ENCODE measurements at regions not wholly inside any gene's neighbourhood (a gene's known extent, or its start where the extent isn't known, plus 50 kb on each side); places are given as distances from the start of the nearest gene placed in this dataset.
"Not testable (repeated sequence)": the region's sequence is repeated elsewhere in the genome, so short reads cannot be mapped to it uniquely, and the experiment has no call there.

DNA sequence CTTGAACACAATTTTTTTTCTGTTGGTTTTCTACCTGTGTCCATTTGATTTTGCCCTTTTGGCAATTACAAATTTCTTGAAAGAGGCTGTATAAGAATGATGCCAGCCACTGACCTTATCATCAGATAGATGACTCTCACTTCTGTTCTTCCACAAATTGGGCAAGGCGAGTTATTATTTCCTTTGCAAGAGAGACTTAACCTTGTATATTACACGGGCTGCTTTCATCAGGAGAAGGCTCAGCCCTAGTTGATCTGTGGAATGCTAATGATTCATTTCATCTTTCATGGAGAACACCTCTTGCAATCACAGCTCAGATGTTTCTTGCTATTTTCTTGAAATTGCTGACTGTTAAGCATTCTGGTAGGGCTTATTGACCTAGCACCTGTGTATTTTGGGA lies 1155.4 kb downstream of the STIM2 start:
- ATAC-seq (no peak), DNase-seq (no peak)
- no peaks in the 10 kb centered on the region for H3K36me3 ChIP-seq (ENCODE audit: low read depth)
- H3K9me3 ChIP-seq: peaks cover 20% of the 10 kb centered on the region
- TF ChIP-seq, protein P1, sequence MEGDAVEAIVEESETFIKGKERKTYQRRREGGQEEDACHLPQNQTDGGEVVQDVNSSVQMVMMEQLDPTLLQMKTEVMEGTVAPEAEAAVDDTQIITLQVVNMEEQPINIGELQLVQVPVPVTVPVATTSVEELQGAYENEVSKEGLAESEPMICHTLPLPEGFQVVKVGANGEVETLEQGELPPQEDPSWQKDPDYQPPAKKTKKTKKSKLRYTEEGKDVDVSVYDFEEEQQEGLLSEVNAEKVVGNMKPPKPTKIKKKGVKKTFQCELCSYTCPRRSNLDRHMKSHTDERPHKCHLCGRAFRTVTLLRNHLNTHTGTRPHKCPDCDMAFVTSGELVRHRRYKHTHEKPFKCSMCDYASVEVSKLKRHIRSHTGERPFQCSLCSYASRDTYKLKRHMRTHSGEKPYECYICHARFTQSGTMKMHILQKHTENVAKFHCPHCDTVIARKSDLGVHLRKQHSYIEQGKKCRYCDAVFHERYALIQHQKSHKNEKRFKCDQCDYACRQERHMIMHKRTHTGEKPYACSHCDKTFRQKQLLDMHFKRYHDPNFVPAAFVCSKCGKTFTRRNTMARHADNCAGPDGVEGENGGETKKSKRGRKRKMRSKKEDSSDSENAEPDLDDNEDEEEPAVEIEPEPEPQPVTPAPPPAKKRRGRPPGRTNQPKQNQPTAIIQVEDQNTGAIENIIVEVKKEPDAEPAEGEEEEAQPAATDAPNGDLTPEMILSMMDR (IDR thresholded peaks at IDR 0.05): no peak
- H3K4me1 ChIP-seq (ENCODE audit: low read depth): no peaks in the 10 kb centered on the region
- H3K4me3 ChIP-seq: no peak overlapping the region
- intact Hi-C loops (cut with DNase I, micrococcal nuclease): no loop called here

DNA sequence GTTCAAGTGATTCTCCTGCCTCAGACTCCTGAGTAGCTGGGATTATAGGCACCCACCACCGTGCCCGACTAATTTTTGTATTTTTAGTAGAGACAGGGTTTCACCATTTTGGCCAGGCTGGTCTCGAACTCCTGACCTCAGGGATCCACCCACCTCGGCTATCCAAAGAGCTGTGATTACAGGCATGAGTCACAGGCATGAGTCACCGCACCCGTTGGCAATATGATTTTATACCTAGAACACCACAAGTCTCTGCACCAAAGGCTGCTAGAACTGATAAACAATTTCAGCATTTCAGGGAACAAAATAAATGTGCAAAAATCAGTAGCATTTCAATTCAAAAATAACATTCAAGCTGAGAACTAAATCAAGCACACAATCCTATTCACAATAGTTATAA lies 1177.6 kb downstream of the STIM2 start:
- intact Hi-C loops (cut with DNase I, micrococcal nuclease); H3K36me3 ChIP-seq (ENCODE audit: low read depth); DNase-seq; ATAC-seq; H3K4me3 ChIP-seq; H3K4me1 ChIP-seq (ENCODE audit: low read depth): not testable (repeated sequence)
- peaks cover 22% of the 10 kb centered on the region for H3K9me3 ChIP-seq

DNA sequence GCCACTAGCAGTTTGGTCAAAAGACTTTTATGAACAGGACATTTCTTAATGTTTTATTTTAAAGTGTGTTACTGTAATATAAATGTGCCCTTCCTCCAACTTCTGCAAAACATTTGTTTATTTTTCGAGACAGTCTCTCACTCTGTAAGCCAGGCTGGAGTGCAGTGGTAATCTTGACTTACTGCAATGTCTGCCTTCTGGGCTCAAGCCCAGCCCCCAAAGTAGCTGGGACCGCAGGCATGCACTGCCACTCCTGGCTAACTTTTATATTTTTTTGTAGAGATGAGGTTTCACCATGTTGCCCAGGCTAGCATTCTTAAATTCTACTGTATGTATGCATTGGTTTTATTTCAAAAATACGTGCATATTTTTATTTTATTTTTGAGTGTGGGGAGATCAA lies 1201.9 kb downstream of the STIM2 start:
- H3K4me3 ChIP-seq: no peak overlapping the region
- no peak for DNase-seq
- intact Hi-C loops (cut with DNase I, micrococcal nuclease): no loop called here
- no peaks in the 10 kb centered on the region for H3K4me1 ChIP-seq (ENCODE audit: low read depth)
- no peaks in the 10 kb centered on the region for H3K36me3 ChIP-seq (ENCODE audit: low read depth)
- TF ChIP-seq, protein P1 (IDR thresholded peaks at IDR 0.05): no peak
- no peak for ATAC-seq
- H3K9me3 ChIP-seq: no peaks in the 10 kb centered on the region

DNA sequence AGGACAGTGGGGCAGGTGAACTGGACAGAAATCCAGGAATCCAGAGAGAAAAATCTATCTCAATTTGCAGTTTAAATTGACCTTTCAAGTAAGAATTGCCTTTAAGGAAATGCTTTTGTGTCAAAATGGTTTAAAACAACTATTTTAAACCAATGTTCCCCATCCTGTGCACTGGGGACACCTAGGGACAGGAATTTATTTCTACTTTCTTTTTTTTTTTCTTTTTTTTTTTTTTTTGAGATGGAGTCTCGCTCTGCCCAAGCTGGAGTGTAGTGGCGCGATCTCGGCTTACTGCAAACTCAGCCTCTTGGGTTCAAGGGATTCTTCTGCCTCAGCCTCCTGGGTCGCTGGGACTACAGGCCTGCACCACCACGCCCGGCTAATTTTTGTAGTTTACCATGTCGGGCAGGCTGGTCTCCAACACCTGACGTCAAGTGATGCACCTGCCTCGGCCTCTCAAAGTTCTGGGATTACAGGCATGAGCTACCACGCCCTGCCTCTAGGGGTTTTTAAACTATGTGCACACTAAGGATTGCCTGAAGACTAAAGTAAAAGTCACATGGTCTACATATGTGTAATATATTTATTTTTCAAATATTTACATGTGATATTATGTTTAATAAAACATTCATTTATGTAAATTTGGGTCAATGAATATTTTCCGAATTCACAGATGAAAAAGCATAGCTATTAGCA lies 1213.4 kb downstream of the STIM2 start:
- DNase-seq: no peak
- Histone ChIP-seq H3K9me3 (peaks cover 20% of the 10 kb centered on the region), H3K4me1 (ENCODE audit: low read depth) (no peaks in the 10 kb centered on the region)

DNA sequence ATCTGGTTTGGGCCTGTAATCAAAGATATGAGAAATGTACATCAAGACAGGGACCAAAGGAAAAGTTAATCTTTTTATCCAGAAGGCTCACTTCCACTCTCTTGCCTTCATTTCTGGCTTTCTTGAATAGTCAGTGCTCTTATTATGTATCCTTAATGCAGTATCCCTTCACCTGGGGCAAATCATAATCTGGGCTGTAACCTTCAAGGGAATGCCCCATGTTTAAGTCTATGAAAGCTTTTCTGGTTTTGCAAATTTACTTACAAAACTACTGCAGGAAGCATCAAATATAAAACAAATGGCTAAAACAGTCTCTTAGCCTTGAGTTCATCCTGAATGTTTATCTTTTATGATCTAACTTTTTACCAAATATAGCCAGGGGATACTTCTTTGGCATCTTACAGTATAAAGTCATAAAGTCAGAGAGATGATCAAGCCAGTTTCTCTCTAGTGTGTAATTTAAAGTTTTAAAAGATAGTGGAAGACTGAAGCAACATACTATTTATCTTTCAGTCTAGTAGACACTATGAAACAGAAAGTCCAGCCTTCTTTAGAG lies 1214.8 kb downstream of the STIM2 start:
- ATAC-seq: no peak
- intact Hi-C loops (cut with DNase I, micrococcal nuclease): no loop called here
- TF ChIP-seq, protein P1 (IDR thresholded peaks at IDR 0.05): no peak
- DNase-seq: no peak
- Histone ChIP-seq H3K9me3 (peaks cover 11% of the 10 kb centered on the region), H3K36me3 (ENCODE audit: low read depth) (no peaks in the 10 kb centered on the region), H3K4me1 (ENCODE audit: low read depth) (no peaks in the 10 kb centered on the region), H3K4me3 (no peak overlapping the region)

More for the DNA sequence above, 1213.4 kb downstream of the STIM2 start:
- Histone ChIP-seq H3K36me3 (ENCODE audit: low read depth) (no peaks in the 10 kb centered on the region), H3K4me3 (no peak overlapping the region)
- intact Hi-C loops (cut with DNase I, micrococcal nuclease): no loop called here
- ATAC-seq: no peak
- TF ChIP-seq, protein P1 (IDR thresholded peaks at IDR 0.05): no peak

DNA sequence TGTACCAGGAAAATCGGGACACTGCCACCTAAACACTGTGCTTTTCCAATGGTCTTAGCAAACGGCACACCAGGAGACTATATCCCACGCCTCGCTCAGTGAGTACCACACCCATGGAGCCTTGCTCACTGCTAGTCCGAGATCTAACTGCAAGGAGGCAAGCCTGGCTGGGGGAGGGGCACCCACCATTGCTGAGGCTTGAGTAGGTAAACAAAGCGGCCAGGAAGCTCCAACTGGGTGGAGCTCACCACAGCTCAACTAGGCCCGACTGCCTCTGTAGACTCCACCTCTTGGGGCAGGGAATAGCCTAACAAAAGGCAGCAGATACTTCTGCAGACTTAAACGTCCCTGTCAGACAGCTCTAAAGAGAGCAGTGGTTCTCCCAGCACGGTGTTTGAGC lies 1216.6 kb downstream of the STIM2 start:
- DNase-seq; ATAC-seq; intact Hi-C loops (cut with DNase I, micrococcal nuclease); H3K36me3 ChIP-seq (ENCODE audit: low read depth); H3K4me1 ChIP-seq (ENCODE audit: low read depth); H3K4me3 ChIP-seq; H3K9me3 ChIP-seq: not testable (repeated sequence)

Measured in mucosa of descending colon (tissue), 3 donors.